GM21528 (cell line): ENCODE measurements at regions not wholly inside any gene's neighbourhood (a gene's known extent, or its start where the extent isn't known, plus 50 kb on each side); places are given as distances from the start of the nearest gene placed in this dataset.

Source experiments
- ATAC-seq: cut with Tn5 transposase; IDR thresholded peaks from one replicate; pipeline ENCODE4 v1.9.1; 2021; ENCODE audit warnings: mild to moderate bottlenecking, moderate library complexity; ENCODE audit not compliant: unreplicated experiment, low FRiP score

DNA sequence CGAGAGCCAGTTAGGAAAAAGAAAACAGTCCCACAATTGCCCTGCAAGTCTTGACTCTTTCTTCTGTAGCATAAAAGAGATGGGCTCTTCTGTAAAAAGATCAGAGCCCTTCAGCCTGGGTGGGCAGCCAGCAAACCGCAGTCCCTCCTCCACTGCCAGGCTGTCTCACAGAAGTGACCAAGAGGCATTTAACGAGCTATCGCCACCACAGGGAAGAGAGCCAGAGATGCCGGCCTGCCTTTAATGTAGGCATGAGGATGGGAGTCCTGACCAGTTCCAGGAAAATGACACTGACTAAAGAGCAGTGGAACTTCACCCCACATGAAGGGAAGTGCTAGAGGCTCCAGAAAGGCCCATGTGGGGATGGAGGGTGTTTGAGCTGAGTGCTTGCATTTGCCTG is 264.6 kb downstream of the NDUFS4 start:
- no peak for ATAC-seq

DNA sequence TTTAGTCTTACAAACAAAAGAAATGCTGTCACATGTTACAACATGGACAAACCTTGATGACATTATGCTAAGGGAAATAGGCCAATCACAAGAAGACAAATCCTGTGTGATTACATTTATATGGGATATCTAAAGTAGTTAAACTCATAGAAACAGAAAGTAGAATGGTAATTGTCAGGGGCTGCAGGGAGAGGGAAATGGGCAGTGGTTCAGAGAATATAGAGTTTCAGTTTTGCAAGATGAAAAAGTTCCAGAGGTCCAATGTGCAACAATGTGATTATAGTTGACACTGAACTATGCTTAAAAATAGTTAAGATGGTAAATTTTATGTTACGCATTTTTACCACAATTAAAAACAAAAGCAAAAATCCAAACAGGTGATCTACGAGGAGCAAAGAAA is 265.5 kb downstream of the NDUFS4 start:
- no peak for ATAC-seq

DNA sequence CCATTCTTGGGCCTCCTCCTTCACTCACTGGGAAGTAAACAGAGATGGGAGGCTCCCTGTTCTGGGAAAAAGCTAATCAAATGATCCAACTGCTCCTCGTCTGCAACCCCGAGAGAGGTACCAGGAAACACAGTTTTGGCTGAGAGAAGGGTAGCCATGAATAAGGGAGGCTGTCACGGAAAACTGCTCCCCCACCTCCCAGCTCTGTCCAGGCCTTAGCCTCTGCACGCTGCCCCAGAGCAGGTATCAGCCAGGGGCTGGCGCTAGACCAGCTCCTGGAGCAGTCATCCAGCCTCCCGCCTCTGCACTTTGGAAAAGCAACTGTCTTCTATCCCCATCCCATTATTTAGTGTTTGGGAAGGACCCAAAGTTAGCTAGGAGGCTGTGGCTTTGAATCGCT is 266.1 kb downstream of the NDUFS4 start:
- ATAC-seq = no peak

DNA sequence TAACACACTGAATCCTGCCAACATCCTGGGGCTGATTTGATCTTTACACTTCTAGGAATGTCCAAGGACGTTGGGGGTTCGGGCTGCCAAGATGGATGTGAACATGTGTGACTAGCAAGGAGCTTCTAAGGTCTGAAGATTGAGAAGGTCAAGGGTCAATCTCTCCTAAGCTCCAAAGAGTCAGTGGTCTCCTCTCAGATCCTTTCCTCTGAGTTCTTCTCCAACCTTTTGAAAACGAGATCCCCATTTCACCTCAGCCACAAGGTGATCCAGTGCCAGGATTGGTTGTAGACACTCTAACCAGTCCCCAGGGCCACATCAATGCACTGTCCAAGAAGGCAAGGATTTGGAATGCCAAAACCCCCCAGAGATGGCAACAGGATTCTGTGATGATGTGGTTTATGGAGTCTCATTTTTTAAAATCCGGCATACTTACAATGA is 266.8 kb downstream of the NDUFS4 start:
- no peak for ATAC-seq

DNA sequence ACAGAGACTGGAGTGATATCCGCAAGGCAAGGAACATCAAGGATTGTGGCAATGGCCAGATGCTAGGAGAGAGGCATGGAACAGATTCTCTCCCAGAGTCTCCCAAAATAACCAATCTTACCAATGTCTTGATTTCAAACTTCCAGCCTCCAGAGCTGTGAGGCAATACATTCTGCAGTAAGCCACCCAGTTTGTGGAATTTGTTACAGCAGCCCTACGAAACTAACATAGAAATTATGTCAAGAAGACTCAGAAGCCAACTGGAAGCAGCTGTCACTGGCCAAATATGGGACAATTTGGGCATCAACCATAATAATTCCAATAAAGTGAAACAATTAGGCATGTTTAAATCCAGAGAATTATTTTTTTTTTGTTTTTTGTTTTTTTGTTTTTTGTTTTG is 271.1 kb downstream of the NDUFS4 start:
- ATAC-seq = no peak
